LHCN-M2 (cell line): ENCODE measurements at regions not wholly inside any gene's neighbourhood (a gene's known extent, or its start where the extent isn't known, plus 50 kb on each side); places are given as distances from the start of the nearest gene placed in this dataset.
"Not testable (repeated sequence)": the region's sequence is repeated elsewhere in the genome, so short reads cannot be mapped to it uniquely, and the experiment has no call there.

Experiments
- DNase-seq: peaks from one replicate; pipeline ENCODE4 v3.0.0-alpha.2; 2012; ENCODE audit warnings: low read depth

DNA sequence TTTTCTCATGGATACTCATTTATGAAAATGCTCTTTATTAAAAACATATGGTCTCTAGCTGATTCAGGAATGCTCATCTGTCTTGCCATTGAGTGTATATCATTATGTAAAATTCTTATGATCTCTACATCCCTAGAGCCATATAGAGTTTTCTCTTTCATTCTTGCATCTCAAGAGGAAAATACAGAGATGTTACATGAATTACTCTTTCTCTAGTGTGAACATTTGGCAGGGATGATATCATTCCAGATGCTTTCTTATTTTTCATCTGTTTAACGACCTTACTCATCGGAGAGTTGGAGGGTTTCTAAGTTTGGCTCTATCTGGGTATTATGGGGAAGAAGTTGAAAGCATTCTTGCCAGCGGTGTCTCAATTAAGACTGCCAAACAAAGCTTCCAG, 202.9 kb upstream of the SLC7A11 start:
- DNase-seq = peak; percentile 11

DNA sequence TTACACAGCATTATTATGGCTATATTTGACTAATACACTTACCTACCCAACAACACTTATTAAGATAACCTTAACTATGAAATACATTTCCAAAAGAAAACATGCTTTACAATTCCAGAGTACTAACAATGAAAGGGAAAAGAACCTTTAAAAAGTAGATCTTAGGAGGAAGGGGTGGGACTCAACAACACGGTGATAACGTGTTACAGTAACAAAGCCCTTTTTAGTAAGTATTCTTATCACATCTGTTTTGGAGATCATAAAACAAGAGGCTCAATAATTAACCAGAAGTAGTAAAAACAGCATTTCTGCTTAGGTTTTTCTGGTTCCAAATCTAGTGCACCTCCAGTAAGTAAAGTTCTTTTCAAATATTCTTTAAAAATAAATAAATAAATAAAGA, 202.1 kb upstream of the SLC7A11 start:
- DNase-seq = no peak

DNA sequence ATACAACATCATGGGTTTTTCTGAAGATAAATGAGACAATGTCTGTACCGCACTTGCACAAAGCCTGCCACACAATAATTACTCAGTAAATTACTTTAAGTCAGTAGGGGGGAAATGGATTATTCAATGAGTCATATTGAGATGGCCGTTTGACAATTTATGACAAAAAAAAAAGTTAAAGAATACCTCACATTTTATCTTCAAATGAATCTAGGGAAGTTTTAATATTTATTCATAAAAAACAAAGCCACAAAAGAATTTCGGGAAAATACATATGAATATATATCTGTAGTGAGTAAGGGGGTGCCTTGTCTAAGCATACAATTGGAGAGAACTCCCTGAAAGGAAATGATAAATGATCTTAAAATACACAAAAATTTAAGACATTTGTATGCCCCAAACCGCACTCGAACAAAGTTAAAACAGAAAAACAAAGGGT, 197.0 kb upstream of the SLC7A11 start:
- no peak for DNase-seq

DNA sequence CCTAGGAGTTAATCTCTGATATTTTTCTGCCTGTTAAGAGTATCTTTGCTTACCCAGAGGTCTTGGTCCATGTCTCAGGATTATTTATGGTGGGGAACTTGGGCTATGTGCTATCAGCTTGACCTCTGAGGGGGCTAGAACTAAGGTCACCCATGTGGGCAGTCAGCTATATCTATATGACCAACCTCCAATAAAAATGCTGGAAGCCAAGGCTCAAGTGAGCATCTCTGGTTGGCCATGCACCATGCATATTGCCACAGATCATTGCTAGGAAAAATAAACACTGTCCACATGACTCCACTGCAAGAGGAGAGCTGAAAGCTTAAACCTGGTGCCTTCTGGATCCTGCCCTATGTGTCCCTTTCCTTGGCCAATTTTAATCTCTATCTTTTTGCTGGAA, 196.5 kb upstream of the SLC7A11 start:
- no peak for DNase-seq

DNA sequence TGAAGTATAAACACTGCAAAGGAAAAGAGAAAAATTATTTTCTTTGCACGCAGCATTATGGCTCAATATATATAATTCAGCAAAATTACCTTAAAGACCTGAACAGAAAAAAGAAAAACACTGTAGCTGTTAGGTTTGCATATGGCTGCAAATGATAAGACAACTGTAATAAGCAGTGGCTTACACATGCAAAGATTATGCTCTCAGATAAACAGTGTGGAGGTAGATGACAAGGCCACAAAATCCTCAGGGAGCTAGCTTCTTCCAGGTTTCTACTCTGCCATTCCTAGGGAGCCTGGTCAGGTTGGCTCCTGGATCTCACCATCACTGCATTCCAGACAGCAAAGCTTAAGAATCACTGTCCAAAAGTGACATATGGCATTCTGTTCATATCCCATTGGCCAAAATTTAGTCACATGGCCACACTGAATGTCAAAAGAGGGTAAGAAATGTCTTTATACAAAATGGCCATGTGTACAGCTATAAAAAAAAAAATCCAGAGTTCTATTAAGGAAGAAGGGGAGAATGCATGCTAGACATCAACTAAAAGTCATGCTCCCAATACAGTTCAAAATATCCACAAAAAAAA, 195.2 kb upstream of the SLC7A11 start:
- no peak for DNase-seq

DNA sequence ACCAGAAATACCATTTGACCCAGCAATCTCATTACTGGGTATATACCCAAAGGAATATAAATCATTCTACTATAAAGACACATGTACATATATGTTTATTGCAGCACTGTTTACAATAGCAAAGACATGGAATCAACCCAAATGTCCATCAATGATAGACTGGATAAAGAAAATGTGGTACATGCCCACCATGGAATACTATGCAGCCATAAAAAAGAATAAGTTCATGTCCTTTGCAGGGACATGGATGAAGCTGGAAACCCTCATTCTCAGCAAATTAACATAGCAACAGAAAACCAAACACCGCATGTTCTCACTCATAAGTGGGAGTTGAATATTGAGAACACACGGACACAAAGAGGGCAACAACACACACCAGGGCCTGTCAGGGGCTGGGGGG, 193.6 kb upstream of the SLC7A11 start:
- DNase-seq = not testable (repeated sequence)

DNA sequence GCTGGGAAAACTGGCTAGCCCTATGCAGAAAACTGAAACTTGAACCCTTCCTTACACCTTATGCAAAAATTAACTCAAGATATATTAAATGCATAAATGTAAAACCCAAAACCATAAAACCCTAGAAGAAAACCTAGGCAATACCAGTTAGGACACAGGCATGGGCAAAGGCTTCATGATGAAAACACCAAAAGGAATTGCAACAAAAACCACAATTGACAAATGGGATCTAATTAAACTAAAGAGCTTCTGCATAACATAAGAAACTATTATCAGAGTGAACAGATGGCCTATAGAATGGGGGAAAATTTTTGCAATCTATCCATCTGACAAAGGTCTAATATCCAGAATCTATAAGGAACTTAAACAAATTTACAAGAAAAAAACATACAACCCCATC, 192.9 kb upstream of the SLC7A11 start:
- not testable (repeated sequence) for DNase-seq

DNA sequence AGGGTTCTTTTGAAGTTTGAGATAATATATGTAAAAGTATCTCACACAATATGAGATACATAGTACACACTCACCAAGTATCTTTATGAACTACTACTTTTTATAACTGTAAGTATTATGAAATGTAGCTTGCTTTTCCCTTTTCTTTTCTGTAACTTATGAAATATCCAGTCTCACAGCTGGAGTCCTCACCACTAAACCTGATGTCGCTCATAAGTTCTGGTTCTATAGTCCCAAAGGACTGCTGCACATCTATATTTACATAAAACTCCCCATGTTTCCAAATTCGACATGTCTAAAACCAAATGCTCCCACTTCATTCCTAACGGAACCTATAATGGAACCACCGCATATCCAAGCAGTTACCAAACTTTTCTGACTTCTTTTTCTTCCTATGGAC, 186.5 kb upstream of the SLC7A11 start:
- no peak for DNase-seq

DNA sequence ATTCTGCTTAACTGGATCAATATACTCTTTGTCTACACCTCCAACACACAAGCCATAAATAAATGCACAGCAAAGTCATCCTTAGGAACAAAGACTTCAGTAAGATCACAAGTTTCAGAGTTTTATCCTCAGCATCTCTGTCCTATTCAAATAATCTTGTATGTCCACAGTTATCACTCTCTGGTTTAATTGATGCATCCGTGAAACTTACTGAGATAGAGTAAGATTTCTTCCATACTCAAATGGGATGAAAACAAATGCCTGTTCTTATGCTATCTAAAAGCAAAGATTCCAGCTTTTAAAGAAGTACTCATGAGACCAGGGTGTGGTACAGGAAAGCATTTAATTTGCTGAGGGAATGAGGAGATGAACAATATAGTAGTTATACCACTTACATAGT, 184.6 kb upstream of the SLC7A11 start:
- DNase-seq = no peak

DNA sequence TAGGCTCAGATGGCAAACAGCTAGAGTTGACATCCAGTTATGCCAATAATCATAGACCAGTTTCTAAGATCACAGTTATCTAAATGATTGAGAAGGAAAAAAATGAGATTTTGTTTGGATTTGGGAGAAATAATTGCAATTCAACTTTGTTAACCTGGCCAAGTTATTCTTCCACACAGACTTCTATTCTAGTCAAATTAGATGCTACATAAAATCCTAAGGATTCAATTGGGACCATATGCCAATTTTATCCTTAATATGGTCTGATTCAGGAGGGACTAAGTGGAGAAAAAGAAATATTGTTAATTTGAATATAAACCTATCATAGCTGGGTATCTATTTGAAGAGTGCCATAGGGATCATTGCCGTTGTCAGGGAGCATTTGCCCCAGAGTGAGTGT, 178.3 kb upstream of the SLC7A11 start:
- no peak for DNase-seq

DNA sequence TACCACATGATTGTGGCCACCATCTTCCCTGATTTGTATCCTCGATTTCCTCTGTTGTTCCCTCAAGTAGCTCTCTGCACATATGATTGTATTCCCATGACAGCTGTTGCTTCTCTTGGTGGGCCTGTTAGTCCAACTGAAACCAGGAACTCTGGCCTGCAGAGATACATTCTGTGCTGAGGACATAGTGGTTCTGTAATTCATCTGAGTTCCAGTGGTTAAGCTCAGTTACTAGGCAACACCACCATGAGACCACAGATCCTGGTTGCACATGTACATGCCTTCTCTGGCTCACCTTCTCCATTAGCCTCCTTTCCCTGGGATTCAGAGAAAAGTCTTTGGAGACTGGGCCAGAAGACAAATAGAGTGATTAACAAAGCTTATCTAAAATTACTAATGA, 172.1 kb upstream of the SLC7A11 start:
- DNase-seq = peak; percentile 53

DNA sequence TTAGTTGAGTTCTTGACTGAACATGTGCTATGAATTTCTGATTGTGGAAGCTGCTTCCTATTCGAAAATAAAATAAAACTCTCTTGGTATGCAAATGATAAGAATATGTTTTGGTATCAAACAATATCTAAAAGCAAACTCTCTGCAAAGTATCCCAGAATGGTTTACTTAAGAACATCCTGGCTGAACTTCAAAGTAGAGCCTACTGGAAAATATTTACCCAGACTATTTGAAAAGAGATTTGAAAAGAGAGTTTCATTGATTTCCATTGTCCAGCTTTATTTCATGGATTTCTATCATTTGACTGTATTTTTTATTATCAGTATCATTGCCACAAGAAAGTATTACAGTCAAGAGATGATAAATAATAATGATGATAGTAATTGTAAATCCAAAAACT, 171.1 kb upstream of the SLC7A11 start:
- no peak for DNase-seq

DNA sequence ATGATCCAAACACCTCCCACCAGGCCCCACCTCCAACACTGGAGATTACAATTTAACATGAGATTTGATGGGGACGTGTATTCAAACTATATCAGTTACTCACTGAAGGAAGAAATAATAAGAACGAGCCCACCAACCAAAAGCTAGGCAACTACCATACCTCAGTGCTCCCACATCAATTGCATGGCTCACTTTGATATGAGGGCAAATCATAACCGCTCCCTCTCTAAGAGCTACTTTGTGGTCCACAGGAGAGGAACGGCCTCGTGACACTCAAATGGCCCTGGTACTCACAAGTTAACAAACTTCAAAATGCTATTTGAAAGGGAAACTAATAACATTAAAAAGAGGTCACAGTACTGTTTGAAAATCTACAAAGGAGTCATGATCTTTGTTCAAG, 170.7 kb upstream of the SLC7A11 start:
- DNase-seq = no peak

DNA sequence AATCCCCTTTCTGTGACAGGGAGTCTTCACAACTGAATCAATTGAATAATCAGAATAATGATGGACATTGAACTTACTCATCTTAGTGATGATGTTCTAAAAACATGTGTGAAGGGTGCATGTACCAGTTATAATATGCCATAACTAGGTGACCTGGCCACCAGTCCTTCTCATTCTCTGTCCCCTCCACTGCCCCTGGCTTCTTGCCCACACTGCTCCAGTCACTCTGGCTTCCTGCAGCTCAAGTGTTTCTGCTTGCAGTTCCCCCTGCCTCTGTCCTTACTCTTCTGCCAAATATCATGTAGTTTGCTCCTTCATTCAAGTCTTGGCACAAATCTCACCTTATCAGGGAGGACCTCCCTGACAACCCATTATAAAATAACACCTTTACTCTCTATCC, 168.1 kb upstream of the SLC7A11 start:
- DNase-seq = no peak

DNA sequence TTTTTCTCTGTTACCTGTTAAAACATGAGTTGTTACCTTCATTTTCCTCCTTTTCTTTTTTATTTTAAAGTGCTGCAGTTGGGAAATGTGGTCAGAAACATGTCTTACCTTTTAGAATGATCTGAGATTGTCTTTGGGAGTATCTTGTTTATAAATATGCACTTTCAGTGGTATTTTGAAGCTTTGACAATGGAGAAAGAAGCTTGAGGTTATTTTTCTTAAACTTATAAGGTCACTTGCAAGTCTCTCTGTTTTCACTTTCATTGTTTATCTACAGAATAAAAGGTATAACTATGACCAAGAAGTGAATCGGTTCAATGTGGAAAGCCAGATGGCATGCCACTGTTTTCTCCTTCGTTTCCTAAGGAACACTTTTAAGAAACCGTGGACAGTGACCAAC, 167.5 kb upstream of the SLC7A11 start:
- no peak for DNase-seq

DNA sequence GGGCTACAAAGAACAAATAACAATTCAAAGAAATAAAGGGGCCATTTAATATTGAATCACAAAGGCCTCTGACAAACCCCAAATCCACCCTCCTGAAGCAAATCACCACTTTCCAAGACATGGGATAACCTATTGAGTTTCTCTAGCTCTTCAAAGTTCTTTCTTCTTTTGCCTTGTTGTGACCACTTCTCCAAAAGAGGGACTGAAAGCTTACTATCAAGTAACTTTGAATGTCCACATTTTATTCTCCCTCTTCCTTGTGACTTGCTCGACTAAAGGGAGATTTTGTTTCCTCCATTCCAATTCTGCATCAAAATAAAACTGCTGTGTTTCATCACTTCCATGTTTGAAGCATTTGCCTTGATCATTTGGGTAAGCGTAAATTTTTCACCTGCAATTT, 166.6 kb upstream of the SLC7A11 start:
- no peak for DNase-seq

DNA sequence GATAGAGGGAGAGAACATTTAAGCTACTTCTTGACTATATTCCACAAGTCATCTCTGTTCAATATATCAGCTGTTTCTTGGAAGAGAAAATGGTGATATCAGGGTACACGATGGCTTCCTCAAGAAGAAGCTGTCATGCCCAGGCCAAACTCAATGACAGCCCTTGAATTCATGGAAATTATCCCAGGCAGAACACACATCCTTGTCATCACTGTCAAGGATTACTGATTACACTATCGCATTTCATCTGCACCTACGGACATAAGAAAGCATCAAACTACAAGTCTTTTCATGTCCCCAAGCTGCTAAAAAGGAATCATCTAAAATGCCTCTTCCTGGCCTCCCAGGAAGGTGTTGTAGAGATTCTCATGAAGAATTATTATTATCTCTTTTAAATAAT, 165.2 kb upstream of the SLC7A11 start:
- no peak for DNase-seq

DNA sequence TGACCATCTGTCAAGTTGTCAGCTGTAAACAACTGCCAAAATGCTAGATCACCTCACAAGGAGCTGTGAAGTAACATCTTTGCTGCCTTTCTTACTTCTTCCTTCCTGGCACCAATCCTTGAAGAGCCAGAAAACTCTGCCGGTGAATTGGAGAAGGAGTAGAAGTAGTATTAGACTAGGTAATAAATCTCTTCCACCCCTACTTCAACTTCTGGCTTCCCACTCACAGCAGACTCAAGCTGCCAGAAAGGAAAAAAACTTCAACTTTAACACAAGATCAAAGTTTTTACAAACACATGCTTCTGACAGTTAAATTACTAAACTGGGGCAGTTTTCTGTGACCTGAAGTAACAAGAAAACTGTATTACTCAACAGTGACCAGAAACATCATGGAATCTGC, 164.7 kb upstream of the SLC7A11 start:
- no peak for DNase-seq

DNA sequence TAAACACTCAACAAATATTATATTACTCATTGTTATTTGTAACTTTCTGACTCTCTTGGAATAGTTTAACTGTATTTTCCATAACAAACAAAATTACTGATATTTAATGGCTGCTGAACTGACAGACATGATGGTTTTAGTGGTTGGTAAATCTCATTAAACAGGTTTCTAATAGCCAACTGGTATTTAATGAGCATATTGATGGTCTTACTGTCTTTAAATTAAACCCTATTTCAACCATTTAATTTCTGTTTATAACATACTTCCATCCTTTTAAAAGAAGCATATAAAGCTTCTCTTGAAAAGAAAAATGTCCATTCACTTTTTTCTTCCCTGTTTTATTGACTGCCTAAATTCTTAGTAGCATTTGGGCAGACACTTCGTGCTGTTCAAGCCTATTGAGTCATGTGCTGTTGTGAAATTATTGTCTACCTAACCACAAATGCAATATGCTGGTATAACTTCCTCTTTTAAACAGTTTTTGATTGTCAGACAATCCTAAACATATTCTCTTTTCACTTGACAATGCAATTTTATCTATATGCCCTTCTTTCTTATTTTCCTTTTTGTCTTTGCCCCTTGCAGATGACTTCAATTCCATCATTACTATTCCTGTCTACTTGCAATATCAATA, 163.9 kb upstream of the SLC7A11 start:
- peak; percentile 73 for DNase-seq

DNA sequence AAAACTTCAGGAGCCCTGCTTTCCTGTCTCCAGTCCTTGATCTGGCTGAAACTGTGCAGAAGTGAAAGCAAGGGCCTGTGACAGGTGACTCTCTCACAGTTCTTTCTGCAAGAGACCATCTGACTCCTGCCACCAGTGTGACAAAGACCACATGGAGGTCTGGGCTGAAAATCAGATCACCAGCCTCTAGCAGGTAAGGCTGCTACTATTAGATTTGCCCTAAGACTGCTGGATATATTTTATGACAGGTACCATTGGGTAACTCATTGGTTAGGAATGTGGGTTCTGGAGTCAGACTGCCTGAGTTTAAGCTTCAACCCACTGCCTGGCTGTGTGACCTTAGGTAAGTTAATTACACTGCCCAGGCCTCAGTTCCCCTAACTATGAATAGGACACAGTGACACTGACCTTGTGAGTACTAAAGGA, 163.3 kb upstream of the SLC7A11 start:
- no peak for DNase-seq

DNA sequence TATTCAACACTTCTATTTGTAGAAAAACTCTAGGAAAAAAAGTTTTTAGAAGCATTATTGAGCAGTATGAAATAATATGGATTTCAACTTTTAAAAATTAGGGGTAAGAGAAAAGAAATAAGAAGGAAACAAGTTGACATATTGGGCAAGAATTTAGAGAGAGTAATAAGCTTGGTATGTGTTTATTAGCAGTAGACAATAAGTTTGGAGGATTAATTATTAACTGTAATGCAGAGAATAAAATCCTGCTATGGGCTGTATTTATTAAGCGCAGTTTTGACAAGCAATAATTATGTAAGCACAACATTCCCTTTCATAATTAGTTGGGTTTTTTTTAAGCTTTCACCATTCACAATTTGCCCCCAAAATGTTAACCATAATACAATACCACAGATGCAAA, 162.7 kb upstream of the SLC7A11 start:
- DNase-seq = no peak

DNA sequence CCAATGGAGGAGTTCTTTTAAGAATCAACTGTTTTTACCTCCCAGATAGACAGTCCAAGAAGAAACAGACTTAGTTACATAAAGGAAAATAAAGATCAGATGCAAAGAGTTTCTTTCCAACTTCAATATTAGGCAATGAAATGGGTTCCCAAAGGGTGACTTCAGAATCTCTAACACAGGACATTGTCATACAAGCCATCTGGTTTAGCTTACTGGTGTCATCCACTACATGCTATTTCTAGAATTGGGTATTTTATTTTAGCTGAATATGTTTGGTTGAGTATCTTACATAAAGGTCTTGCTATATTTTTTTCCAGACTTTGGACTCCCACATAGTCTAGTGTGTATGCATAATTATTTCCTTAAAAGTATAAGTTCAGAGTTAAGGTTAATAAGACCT, 162.1 kb upstream of the SLC7A11 start:
- no peak for DNase-seq

DNA sequence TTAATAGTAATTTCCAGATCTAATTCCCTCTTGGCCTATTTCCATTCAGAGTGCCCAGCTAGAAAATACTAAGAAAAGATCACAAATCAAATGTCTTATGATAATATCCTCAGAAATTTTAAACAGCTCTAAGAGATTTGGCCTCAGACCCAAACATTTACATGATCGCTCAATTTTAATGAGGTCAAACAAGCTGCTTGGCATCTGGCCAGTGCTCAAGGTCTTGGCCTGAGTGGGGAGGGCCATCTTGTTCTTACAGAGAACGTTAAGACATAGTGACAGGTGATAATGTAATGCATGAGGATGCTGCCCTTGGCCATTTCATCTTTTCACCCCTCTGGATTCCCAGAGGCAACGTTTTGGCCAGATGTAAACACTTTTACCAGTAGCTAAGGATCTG, 159.2 kb upstream of the SLC7A11 start:
- peak; percentile 38 for DNase-seq

DNA sequence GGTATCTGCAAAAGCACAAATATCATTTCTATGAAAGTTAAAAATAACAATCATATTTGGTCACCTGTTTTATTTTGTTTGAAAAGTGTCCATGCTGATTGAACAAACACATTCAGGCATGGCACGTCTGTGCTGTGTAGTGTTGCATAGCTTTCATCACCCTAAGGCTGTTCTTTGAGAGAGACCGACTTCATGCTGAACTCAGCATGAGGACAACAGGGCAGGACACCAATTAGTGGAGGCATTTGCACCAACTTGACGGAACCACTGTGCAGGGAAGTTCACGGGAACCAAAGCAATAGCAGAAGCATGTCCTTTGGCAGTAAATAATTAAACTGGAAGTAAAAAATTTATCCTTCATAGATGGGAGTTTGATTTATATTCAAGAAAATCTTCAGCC, 158.4 kb upstream of the SLC7A11 start:
- no peak for DNase-seq
